ENCODE measurements at regions not wholly inside any gene's neighbourhood (a gene's known extent, or its start where the extent isn't known, plus 50 kb on each side); places are given as distances from the start of the nearest gene placed in this dataset.

- ChIA-PET POLR2A (ENCODE audit: unreplicated experiment) (interaction anchor here (0.6 kb wide), 1 partner anchor 52 kb away, joined by 4 read pairs; no protein-coding TSS in a partner anchor), CTCF (no interaction called here)
- Histone ChIP-seq H4K8ac (ENCODE audit: low read depth in 2 of 2, low read length in 2 of 2) (no peak overlapping the region), H3K27me3 (ENCODE audit: control insufficient read depth, insufficient read depth, low read length) (no peaks in the 10 kb centered on the region), H2AK9ac (replicated peaks; ENCODE audit: low read depth, low read length, poor library complexity) (no peak overlapping the region), H3K9ac (ENCODE audit: low read depth, low read length) (no peak overlapping the region), H3K18ac (ENCODE audit: low read depth, low read length) (no peak overlapping the region), H3K23ac (ENCODE audit: low read depth, low read length) (no peak overlapping the region), H3K4ac (ENCODE audit: low read depth, low read length) (no peak overlapping the region), H3K79me1 (ENCODE audit: low read depth in 1 of 2, low read length in 2 of 2) (no peaks in the 10 kb centered on the region), H3K9me3 (ENCODE audit: control insufficient read depth, insufficient read depth, low read length) (no peaks in the 10 kb centered on the region), H3K36me3 (ENCODE audit: control insufficient read depth, insufficient read depth, low read length) (no peaks in the 10 kb centered on the region), H4K91ac (ENCODE audit: insufficient read depth, low read depth, low read length) (no peak overlapping the region), H3K4me3 (ENCODE audit: insufficient read depth, low read depth, low read length) (no peak overlapping the region), H3K14ac (replicated peaks; ENCODE audit: low read depth, low read length) (no peak overlapping the region), H4K20me1 (ENCODE audit: insufficient read depth, low read length) (no peaks in the 10 kb centered on the region), H2BK20ac (ENCODE audit: low read depth, low read length) (no peak overlapping the region), H2BK120ac (ENCODE audit: low read depth, low read length) (no peak overlapping the region), H3K9me1 (ENCODE audit: insufficient read depth, low read length) (no peaks in the 10 kb centered on the region), H3K56ac (ENCODE audit: extremely low read depth, insufficient read depth, low read length) (no peak overlapping the region), H2BK5ac (ENCODE audit: low read depth, low read length, poor library complexity, severe bottlenecking) (no peak overlapping the region), H2AK5ac (ENCODE audit: low read depth, low read length) (no peak overlapping the region), H2AFZ (replicated peaks; ENCODE audit: low read length, poor library complexity) (no peak overlapping the region), H3K4me1 (ENCODE audit: control insufficient read depth, insufficient read depth, low read length) (no peaks in the 10 kb centered on the region), H3K4me2 (ENCODE audit: low read depth, low read length) (no peak overlapping the region), H2BK15ac (ENCODE audit: low read depth, low read length) (no peak overlapping the region), H4K5ac (ENCODE audit: low read depth, low read length) (no peak overlapping the region), H3K27ac (ENCODE audit: insufficient read depth, low read length) (no peak overlapping the region)
- BruUV-seq (replicated peaks): no TSS peak
- intact Hi-C loops (cut with micrococcal nuclease) (no loop called here), in situ Hi-C loops (cut with MboI; ENCODE audit: low sequenced_read_pairs) (no loop called here), dilution Hi-C loops (cut with HindIII; ENCODE audit: low sequenced_read_pairs, unreplicated experiment) (no loop called here)
- DNase-seq: no peak
- TF ChIP-seq MXI1 (IDR thresholded peaks at IDR 0.05; ENCODE audit: borderline replicate concordance, low read depth, low read length) (no peak), RFX5 (IDR thresholded peaks at IDR 0.05; ENCODE audit: low read depth, low read length) (no peak), SMC3 (IDR thresholded peaks at IDR 0.05; ENCODE audit: low read depth, low read length) (no peak), USF2 (IDR thresholded peaks at IDR 0.05; ENCODE audit: low read depth, low read length) (no peak), NFE2L2 (IDR thresholded peaks at IDR 0.05; ENCODE audit: low read depth, low read length) (no peak), MAFK (IDR thresholded peaks at IDR 0.05; ENCODE audit: low read depth, low read length) (no peak), RAD21 (IDR thresholded peaks at IDR 0.05; ENCODE audit: low read length) (no peak), CEBPB (IDR thresholded peaks at IDR 0.05; ENCODE audit: low read depth, low read length) (no peak), RCOR1 (IDR thresholded peaks at IDR 0.05; ENCODE audit: insufficient replicate concordance, low read length) (no peak), POLR2A (IDR thresholded peaks at IDR 0.05; ENCODE audit: low read depth, low read length) (no peak), MAZ (IDR thresholded peaks at IDR 0.05; ENCODE audit: borderline replicate concordance, low read depth, low read length) (no peak), ELK1 (IDR thresholded peaks at IDR 0.05; ENCODE audit: borderline replicate concordance, low read depth, low read length) (no peak), FOS (IDR thresholded peaks at IDR 0.05; ENCODE audit: low read depth, low read length) (no peak), CHD1 (IDR thresholded peaks at IDR 0.05; ENCODE audit: low read depth, low read length) (no peak), BHLHE40 (IDR thresholded peaks at IDR 0.05; ENCODE audit: low read depth, low read length) (no peak)
- no CpG with 5 or more reads among the region's 3 CpGs for WGBS, 2 experiments (ENCODE audit: extremely low coverage in 2 of 2, insufficient read length in 1 of 2)
- ATAC-seq (ENCODE audit: low read depth): no peak
Observed at GRCh38 chr20:52361650-52362049, 170.1 kb upstream of the ZFP64 start.

All from IMR-90 (cell line).